AG10803 (cell line): ENCODE measurements at regions not wholly inside any gene's neighbourhood (a gene's known extent, or its start where the extent isn't known, plus 50 kb on each side); places are given as distances from the start of the nearest gene placed in this dataset.

Experiments
- DNase-seq: peaks from one replicate; pipeline ENCODE4 v3.0.0; 2010; ENCODE audit warnings: low read depth
- H3K4me3 ChIP-seq: 2 replicates; pipeline ENCODE4 v1.5.1; 2011; ENCODE audit warnings: mild to moderate bottlenecking, low read length, control low read depth
- TF ChIP-seq, protein P1 (sequence below): conservative IDR thresholded peaks from 2 replicates; pipeline ENCODE4 v1.5.1; 2011; ENCODE audit warnings: mild to moderate bottlenecking, low read length, control low read depth, inconsistent platforms

DNA sequence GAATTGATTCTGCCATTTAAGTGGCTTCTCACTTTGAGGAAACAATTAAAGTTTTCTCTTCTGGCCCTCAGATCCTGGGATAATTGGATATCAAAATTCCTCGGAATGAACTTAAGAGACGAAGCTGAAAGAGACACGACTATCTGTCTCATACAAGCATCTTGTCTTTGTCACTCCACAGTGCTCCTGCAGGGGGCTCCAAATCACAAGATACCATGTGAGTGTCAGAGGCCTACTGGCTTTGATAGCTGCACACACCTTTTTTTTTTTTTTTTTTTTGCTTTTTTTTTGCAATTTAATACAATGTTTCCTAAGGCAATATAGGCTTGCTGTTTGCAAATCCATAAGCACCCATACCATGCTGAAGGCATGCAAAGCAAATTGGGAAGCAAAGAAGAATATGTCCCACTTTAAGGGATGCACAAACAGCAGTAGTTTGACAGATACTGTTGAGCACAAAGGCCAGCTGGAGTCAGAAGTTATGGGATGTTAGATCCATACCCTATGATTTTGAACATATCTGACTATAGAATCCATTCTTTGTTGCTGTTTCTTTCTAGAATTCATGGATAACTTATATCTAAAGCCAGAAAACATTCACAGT, 109.0 kb upstream of the CBLN2 start:
- H3K4me3 ChIP-seq, result no peak overlapping the region
- DNase-seq, result peak; percentile 1
- TF ChIP-seq, protein P1, sequence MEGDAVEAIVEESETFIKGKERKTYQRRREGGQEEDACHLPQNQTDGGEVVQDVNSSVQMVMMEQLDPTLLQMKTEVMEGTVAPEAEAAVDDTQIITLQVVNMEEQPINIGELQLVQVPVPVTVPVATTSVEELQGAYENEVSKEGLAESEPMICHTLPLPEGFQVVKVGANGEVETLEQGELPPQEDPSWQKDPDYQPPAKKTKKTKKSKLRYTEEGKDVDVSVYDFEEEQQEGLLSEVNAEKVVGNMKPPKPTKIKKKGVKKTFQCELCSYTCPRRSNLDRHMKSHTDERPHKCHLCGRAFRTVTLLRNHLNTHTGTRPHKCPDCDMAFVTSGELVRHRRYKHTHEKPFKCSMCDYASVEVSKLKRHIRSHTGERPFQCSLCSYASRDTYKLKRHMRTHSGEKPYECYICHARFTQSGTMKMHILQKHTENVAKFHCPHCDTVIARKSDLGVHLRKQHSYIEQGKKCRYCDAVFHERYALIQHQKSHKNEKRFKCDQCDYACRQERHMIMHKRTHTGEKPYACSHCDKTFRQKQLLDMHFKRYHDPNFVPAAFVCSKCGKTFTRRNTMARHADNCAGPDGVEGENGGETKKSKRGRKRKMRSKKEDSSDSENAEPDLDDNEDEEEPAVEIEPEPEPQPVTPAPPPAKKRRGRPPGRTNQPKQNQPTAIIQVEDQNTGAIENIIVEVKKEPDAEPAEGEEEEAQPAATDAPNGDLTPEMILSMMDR, result peak; percentile 20

DNA sequence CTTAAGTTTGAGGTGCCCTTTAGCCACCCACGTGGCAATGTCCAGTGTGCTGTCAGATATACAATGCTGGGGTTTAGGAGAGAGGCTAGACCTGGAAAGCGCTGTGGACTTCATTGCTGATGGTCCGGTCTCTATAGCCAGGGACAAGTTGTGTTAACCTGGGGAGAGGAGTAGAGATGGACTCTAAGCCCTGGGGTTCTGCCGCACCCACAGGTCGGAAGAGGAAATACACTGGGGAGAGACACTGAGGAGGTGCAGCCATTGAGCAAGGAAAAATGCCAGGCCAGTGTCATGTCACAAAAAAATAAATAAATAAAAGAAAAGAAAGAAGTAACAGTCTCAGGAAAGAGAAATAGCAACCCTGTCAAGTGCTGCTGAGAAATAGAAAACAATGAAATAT, 106.9 kb upstream of the CBLN2 start:
- TF ChIP-seq, protein P1, result no peak
- no peak for DNase-seq
- H3K4me3 ChIP-seq, result no peak overlapping the region

DNA sequence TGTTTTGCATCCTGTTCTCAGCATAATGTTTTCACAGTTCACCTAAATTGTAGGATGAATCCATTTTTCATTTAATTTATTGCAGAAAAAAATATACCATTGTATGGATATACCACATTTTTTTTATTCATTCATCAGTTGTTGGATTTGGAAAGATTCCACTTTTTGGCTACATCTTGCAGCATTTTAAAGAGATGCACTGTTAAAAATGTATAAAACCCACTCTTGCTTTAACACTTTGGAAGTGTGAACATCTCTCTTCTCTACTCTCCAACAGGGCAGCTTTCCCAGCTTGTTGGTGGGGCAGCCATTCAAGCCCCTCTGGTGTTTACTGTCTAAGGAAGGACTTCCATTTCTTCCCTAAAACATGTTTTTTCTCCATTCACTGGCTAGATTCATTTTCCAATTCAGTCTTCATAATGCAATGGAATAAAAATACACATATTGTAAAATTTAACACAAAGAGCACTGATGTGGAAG, 104.4 kb upstream of the CBLN2 start:
- H3K4me3 ChIP-seq, result no peak overlapping the region
- TF ChIP-seq, protein P1, result no peak
- DNase-seq, result no peak

DNA sequence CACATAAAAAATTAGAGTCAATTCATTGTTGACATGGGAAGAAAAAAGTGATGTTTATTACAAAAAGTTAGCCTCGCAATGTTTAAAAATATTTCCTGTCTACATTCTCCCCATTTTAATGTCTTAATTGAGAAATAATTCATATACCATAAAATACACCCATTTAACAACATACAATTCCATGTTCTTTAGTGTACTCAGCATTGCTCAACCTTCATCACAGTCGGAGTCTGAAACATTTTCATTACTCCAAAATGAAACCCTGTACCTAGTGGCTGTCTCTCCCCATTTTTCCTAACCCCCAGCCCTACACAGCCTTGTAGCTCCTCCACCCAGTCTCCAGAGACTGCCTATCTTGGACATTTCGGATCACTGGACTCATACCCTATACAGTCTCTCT, 103.9 kb upstream of the CBLN2 start:
- no peak for DNase-seq
- TF ChIP-seq, protein P1, result no peak
- H3K4me3 ChIP-seq, result no peak overlapping the region

DNA sequence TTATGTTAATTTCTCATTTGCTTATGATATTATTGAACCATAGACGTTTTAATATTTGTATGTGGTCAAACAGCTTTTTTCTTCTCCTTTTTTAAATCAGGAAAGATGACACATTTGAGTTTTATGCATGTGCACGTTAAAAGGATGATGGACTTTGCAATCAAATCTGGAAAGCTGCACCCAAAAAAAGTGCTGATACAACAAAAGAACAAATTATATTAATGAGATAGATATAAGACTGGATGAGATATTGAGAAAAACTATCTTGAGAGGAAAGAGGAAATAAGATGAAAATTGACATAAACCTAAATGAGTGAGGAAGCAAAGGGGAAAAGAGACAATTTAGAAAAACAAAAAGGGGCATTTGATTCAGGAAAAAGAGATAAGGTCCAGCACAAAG, 96.4 kb upstream of the CBLN2 start:
- H3K4me3 ChIP-seq, result no peak overlapping the region
- TF ChIP-seq, protein P1, result no peak
- DNase-seq, result no peak

DNA sequence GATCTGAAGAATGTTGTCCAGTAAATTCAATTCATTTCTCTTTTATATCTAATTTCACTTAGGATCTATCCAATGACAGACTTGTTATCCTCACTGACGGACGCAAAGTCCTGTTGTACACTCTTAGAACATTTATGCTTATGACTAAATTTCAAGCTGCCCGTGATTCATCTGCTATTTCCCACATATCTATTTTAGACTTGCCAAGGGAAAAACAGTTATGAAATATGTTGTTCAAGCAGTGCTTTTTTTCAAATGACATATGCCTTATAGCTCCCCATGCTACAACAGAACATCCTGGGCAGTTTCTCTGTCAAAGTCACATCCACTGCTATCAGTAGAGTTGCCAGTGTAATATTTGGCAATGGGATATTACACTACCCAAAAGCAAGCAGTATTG, 94.2 kb upstream of the CBLN2 start:
- H3K4me3 ChIP-seq, result no peak overlapping the region
- TF ChIP-seq, protein P1, result no peak
- DNase-seq, result no peak

DNA sequence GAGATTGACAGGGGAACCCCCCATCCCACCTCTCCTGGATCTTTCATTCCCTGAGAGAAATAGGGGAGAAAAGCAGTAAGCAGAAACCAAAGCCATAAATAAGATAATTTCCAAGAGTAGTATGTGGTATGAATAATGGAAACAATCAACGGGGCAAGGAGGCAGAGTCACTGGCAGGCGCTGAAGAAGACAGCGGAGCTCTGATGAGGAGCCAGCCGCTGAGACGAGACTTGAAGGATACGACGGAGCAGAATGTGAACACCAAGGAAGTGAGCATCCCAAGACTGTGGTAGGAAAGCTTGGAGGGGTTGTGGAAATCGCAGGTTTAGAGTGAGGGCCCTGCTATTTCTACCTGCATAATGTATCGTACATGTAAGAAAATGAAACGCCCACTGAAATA, 93.6 kb upstream of the CBLN2 start:
- no peak overlapping the region for H3K4me3 ChIP-seq
- no peak for DNase-seq
- TF ChIP-seq, protein P1, result no peak
